ENCODE measurements at regions not wholly inside any gene's neighbourhood (a gene's known extent, or its start where the extent isn't known, plus 50 kb on each side); places are given as distances from the start of the nearest gene placed in this dataset.

- TF ChIP-seq CTCF (IDR thresholded peaks at IDR 0.05; ENCODE audit: low read depth, low read length), result no peak
- no peak for DNase-seq (ENCODE audit: low read depth, low spot score)
- no peak overlapping the region for H3K4me3 ChIP-seq (ENCODE audit: low read depth, low read length)
- in situ Hi-C loops (cut with HindIII; ENCODE audit: low sequenced_read_pairs), result no loop called here
Observed at GRCh38 chr14:22334627-22335026, 254.4 kb downstream of the DAD1 start.

- no peak for DNase-seq (ENCODE audit: low read depth, low spot score)
- no peak for TF ChIP-seq CTCF (IDR thresholded peaks at IDR 0.05; ENCODE audit: low read depth, low read length)
- no peak overlapping the region for H3K4me3 ChIP-seq (ENCODE audit: low read depth, low read length)
- in situ Hi-C loops (cut with HindIII; ENCODE audit: low sequenced_read_pairs), result no loop called here
Observed at GRCh38 chr14:22334275-22334577, 254.8 kb downstream of the DAD1 start.

GRCh38 chr14:22333422-22334274 is 255.4 kb downstream of the DAD1 start:
- TF ChIP-seq CTCF (IDR thresholded peaks at IDR 0.05; ENCODE audit: low read depth, low read length), result no peak
- in situ Hi-C loops (cut with HindIII; ENCODE audit: low sequenced_read_pairs), result no loop called here
- no peak overlapping the region for H3K4me3 ChIP-seq (ENCODE audit: low read depth, low read length)
- peak; percentile 61 for DNase-seq (ENCODE audit: low read depth, low spot score)

GRCh38 chr14:22332686-22333421 is 256.2 kb downstream of the DAD1 start:
- in situ Hi-C loops (cut with HindIII; ENCODE audit: low sequenced_read_pairs), result no loop called here
- TF ChIP-seq CTCF (IDR thresholded peaks at IDR 0.05; ENCODE audit: low read depth, low read length), result no peak
- no peak for DNase-seq (ENCODE audit: low read depth, low spot score)

GRCh38 chr14:22329371-22329770 is 259.7 kb downstream of the DAD1 start:
- DNase-seq (ENCODE audit: low read depth, low spot score), result no peak
- no peak overlapping the region for H3K4me3 ChIP-seq (ENCODE audit: low read depth, low read length)
- TF ChIP-seq CTCF (IDR thresholded peaks at IDR 0.05; ENCODE audit: low read depth, low read length), result no peak
- in situ Hi-C loops (cut with HindIII; ENCODE audit: low sequenced_read_pairs), result no loop called here

More at GRCh38 chr14:22332686-22333421, 256.2 kb downstream of the DAD1 start:
- H3K4me3 ChIP-seq (ENCODE audit: low read depth, low read length), result no peak overlapping the region

GRCh38 chr14:22325676-22326400 is 263.2 kb downstream of the DAD1 start:
- TF ChIP-seq CTCF (IDR thresholded peaks at IDR 0.05; ENCODE audit: low read depth, low read length), result no peak
- H3K4me3 ChIP-seq (ENCODE audit: low read depth, low read length), result no peak overlapping the region
- no peak for DNase-seq (ENCODE audit: low read depth, low spot score)
- in situ Hi-C loops (cut with HindIII; ENCODE audit: low sequenced_read_pairs), result no loop called here

All from astrocyte of the spinal cord (primary cell).